LNCaP clone FGC (cell line): ENCODE measurements at regions not wholly inside any gene's neighbourhood (a gene's known extent, or its start where the extent isn't known, plus 50 kb on each side); places are given as distances from the start of the nearest gene placed in this dataset.

ENCODE experiments used
- DNase-seq: peaks from one replicate; pipeline ENCODE4 v3.0.0-alpha.2; 2011; ENCODE audit warnings: low read depth
- H3K4me3 ChIP-seq: 2 replicates; pipeline ENCODE4 v1.5.1; 2011; ENCODE audit warnings: mild to moderate bottlenecking, low read depth, low read length, control low read depth
- CTCF ChIP-seq: IDR thresholded peaks from 2 replicates; pipeline ENCODE4 v1.5.1; 2012; ENCODE audit warnings: mild to moderate bottlenecking; ENCODE audit not compliant: control insufficient read depth, insufficient read depth; ENCODE audit errors: extremely low read depth

- DNase-seq = no peak
- H3K4me3 ChIP-seq = no peak overlapping the region
- TF ChIP-seq CTCF = no peak
These were observed 118.1 kb upstream of the PRDM1 start for GRCh38 chr6:105967917-105968602.

- TF ChIP-seq CTCF = no peak
These were observed 119.7 kb upstream of the PRDM1 start for GRCh38 chr6:105966481-105966880.

GRCh38 chr6:105964979-105965760 lies 121.0 kb upstream of the PRDM1 start:
- no peak overlapping the region for H3K4me3 ChIP-seq
- TF ChIP-seq CTCF = no peak
- no peak for DNase-seq

More at GRCh38 chr6:105966481-105966880, 119.7 kb upstream of the PRDM1 start:
- no peak overlapping the region for H3K4me3 ChIP-seq
- no peak for DNase-seq

GRCh38 chr6:105954148-105954547 lies 132.0 kb upstream of the PRDM1 start:
- no peak for TF ChIP-seq CTCF
- no peak overlapping the region for H3K4me3 ChIP-seq
- no peak for DNase-seq

- TF ChIP-seq CTCF = no peak
- DNase-seq = no peak
- no peak overlapping the region for H3K4me3 ChIP-seq
These were observed 133.1 kb upstream of the PRDM1 start for GRCh38 chr6:105952772-105953690.

DNA sequence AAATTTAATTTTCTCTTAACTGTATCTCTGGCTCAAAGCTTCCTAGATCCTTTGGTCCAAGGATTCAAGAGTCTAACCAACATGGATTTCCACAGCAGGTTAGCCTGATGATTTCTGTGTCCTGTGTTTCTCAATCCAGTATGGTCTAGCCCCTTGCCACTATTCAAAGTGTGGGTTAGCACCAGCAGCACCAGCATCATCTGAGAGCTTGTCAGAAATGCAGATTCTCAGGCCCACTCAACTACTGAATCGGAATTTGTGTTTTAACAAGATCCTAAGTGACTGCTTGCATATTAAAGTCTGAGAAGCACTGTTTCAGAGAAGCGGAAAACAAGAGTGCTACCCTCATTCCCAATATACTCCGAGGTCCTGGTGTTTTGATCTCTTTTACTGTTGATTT lies 133.8 kb upstream of the PRDM1 start:
- no peak for TF ChIP-seq CTCF
- H3K4me3 ChIP-seq = no peak overlapping the region
- no peak for DNase-seq
